Thyroid gland (tissue), 4 donors: ENCODE measurements at regions not wholly inside any gene's neighbourhood (a gene's known extent, or its start where the extent isn't known, plus 50 kb on each side); places are given as distances from the start of the nearest gene placed in this dataset.

Experiments
- DNase-seq, 2 donors: peaks; one replicate each; pipeline ENCODE4 v3.0.0-alpha.2; 2019
- H3K27ac ChIP-seq, 3 donors: fragments of 200-600 bp; sonication (generic); 1 replicate in 2 of 3; 2 replicates in 1 of 3; pipeline ENCODE4 v1.5.1; 2016 to 2019; ENCODE audit warnings: mild to moderate bottlenecking in 1 of 3, moderate library complexity in 1 of 3
- H3K27me3 ChIP-seq: fragments of 200-600 bp; sonication (generic); one replicate; pipeline ENCODE4 v1.5.1; 2019
- H3K36me3 ChIP-seq, 2 donors: fragments of 200-600 bp; sonication (generic); one replicate each; pipeline ENCODE4 v1.5.1; 2016 to 2019
- H3K4me1 ChIP-seq, 2 donors: fragments of 200-600 bp; sonication (generic); one replicate each; pipeline ENCODE4 v1.5.1; 2017 to 2019
- H3K4me3 ChIP-seq, 3 donors: fragments of 200-600 bp; sonication (generic); replicated peaks in 1 of 3; 1 replicate in 2 of 3; 2 replicates in 1 of 3; pipeline ENCODE4 v1.5.1; 2016; ENCODE audit warnings: mild to moderate bottlenecking in 1 of 3
- H3K9me3 ChIP-seq: fragments of 200-600 bp; sonication (generic); one replicate; pipeline ENCODE4 v1.5.1; 2017
- CTCF ChIP-seq, 6 experiments: fragments of 200-600 bp in 3 of 6; fragments of 450-650 bp in 3 of 6; sonication (generic) in 3 of 6; IDR thresholded peaks; one replicate each; pipeline ENCODE4 v1.5.1; 2016 to 2019; ENCODE audit warnings: antibody characterized with exemption in 6 of 6, mild to moderate bottlenecking in 2 of 6, inconsistent platforms in 1 of 6, moderate library complexity in 1 of 6
- POLR2A ChIP-seq, 2 donors: fragments of 450-650 bp; IDR thresholded peaks; one replicate each; pipeline ENCODE4 v1.6.1; 2017; ENCODE audit warnings: antibody characterized with exemption in 2 of 2, mild to moderate bottlenecking in 2 of 2, moderate library complexity in 1 of 2
- WGBS, 2 donors: methylation state at CpG; one replicate each; pipeline ENCODE4 v1.1.5; 2017; 5-methylcytosine and 5-hydroxymethylcytosine counted together
- intact Hi-C: fragments of 100-400 bp; cut with DNase I; formaldehyde crosslinking; loops from one replicate; pipeline ENCODE4 v1.15.1; 2023

DNA sequence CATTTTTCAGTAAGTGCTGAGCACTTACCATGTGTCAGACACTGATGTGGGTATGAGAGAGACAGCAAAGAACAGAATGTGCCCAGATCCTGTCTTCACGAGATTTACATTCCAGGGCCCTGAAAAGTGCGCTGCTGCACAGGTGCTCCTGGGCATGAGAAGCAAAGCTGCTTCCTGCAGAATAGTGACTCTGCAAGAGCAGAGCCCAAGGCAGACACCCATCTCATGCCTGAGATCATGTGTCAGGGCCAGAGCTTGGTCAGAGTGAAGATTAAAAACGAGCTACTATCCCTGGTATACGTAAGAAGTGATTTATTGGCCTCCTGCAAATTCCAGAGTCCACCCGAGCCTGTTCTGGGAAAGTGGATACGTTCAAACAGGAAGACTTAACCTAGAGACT lies 824.4 kb downstream of the GRID1 start:
- 69 to 72% methylated on average over 6 of the region's 6 CpGs for WGBS, 2 donors
- no peak overlapping the region for H3K27ac ChIP-seq
- DNase-seq = no peak
- TF ChIP-seq POLR2A (IDR thresholded peaks at IDR 0.05) (no peak), CTCF (IDR thresholded peaks at IDR 0.05) (no peak)
- H3K4me3 ChIP-seq = no peak overlapping the region
- no peaks in the 10 kb centered on the region for H3K4me1 ChIP-seq
- no peaks in the 10 kb centered on the region for H3K36me3 ChIP-seq
- H3K9me3 ChIP-seq = no peaks in the 10 kb centered on the region
- no peaks in the 10 kb centered on the region for H3K27me3 ChIP-seq
- intact Hi-C loops = loop anchor here (10.0 kb wide), 1 partner anchor 833 kb away; no protein-coding TSS in a partner anchor

DNA sequence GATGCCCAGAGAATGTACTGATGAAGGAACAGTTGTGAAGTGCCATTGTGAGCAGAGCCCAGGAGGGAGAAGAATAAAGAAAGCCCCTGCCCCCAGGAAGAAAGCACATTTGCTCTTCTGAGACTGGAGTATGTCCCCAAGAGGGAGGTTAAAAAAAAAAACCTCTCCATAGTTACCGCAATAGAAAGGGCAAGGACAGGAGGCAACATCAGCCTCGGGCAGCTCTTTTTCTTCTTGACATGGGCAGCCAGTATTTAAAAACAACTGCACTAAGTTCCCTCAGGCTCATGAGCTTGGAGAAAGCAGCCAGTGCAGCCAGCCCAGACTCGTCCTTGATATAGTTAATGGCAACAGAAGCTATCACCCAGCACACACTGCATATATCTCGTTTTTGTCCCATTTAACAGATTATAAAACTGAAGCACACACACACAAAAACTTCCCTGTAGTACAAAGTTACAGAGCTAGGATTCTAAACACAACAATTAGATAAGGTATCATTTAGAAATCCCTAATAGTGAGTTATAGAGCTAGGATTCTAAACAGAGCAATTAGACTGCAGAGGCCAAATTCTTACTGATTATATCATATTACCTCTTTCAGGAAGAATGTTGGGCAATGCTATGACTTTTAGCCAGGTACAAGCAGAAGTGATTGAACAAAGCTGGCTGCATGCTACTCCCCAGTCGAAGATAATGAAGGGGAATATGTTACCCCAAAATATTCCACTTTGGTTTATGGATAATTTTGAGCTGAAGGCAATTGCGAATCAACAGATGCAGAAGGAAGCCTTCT lies 823.5 kb downstream of the GRID1 start:
- Histone ChIP-seq H3K36me3 (no peaks in the 10 kb centered on the region), H3K4me1 (peaks cover 0 to 5% of the 10 kb centered on the region in 2 donors), H3K9me3 (no peaks in the 10 kb centered on the region), H3K4me3 (no peak overlapping the region), H3K27me3 (no peaks in the 10 kb centered on the region), H3K27ac (no peak overlapping the region)
- intact Hi-C loops = loop anchor here (10.0 kb wide), 1 partner anchor 832 kb away; no protein-coding TSS in a partner anchor
- 65 to 74% methylated on average over 6 of the region's 6 CpGs for WGBS, 2 donors
- DNase-seq = no peak
- TF ChIP-seq CTCF (IDR thresholded peaks at IDR 0.05) (no peak), POLR2A (IDR thresholded peaks at IDR 0.05) (no peak)

GRCh38 chr10:85544956-85545355 lies 821.6 kb downstream of the GRID1 start:
- Histone ChIP-seq H3K27me3 (no peaks in the 10 kb centered on the region), H3K27ac (no peak overlapping the region), H3K4me3 (no peak overlapping the region), H3K9me3 (no peaks in the 10 kb centered on the region), H3K4me1 (peaks cover 0 to 5% of the 10 kb centered on the region in 2 donors), H3K36me3 (no peaks in the 10 kb centered on the region)
- WGBS, 2 donors = 88 to 95% methylated on average over 3 of the region's 3 CpGs
- no peak for DNase-seq
- no peak for TF ChIP-seq CTCF (IDR thresholded peaks at IDR 0.05)
- TF ChIP-seq POLR2A (IDR thresholded peaks at IDR 0.05) = no peak
- intact Hi-C loops = loop anchor here (10.0 kb wide), 1 partner anchor 830 kb away; no protein-coding TSS in a partner anchor

DNA sequence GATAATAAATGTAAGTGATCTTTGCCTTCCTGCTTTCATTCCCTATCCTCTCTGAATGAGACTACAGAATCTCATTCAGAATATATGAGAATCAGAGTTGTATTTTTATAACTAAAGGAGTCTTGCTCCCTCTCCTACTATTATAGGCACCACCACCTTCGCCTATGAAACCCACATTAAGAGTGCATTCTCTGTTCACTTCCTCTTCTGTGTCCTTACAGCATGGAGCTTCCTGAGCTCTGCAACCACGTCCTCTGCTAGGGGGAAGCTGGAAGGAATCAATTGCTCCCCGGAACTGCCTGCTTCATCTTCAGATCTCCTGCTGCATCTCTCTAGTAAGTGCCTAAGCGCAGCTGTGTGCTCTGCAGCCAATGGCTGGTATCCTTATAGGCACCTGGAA lies 820.7 kb downstream of the GRID1 start:
- Histone ChIP-seq H3K4me3 (no peak overlapping the region), H3K9me3 (no peaks in the 10 kb centered on the region), H3K27ac (no peak overlapping the region), H3K27me3 (no peaks in the 10 kb centered on the region), H3K36me3 (no peaks in the 10 kb centered on the region), H3K4me1 (peaks cover 0 to 5% of the 10 kb centered on the region in 2 donors)
- TF ChIP-seq POLR2A (IDR thresholded peaks at IDR 0.05) = no peak
- TF ChIP-seq CTCF (IDR thresholded peaks at IDR 0.05) = no peak
- WGBS, 2 donors = 87 to 88% methylated on average over 4 of the region's 4 CpGs
- no peak for DNase-seq
- intact Hi-C loops = loop anchor here (10.0 kb wide), 1 partner anchor 829 kb away; no protein-coding TSS in a partner anchor

DNA sequence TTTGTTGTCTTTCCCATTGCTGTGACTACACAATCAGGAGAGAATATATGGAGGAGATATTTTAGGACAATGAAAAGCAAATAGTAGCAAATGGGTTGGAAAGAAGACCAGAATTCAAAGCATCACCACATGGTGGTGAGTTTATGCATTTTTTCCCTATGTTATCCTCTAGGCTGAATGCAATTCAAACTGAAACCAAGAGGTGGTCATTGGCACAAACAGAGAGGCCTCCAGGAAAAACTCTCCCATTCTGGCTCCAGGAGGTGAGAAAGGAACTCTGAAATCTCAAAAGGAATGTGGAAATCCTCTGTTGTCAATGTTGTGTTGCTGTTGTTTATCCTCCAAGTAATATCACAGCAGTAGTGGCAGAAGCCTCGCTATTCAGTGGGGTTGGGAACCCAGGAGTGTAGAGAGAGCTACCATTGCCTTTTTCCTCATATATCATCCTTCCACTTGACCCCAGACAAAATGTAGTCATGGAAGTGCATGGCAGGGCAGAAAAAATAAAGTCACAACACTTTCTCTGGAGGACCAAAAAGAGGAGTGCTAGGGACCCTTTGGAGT lies 819.1 kb downstream of the GRID1 start:
- Histone ChIP-seq H3K36me3 (no peaks in the 10 kb centered on the region), H3K4me3 (no peak overlapping the region), H3K4me1 (peaks cover 0 to 5% of the 10 kb centered on the region in 2 donors), H3K9me3 (no peaks in the 10 kb centered on the region), H3K27me3 (no peaks in the 10 kb centered on the region), H3K27ac (no peak overlapping the region)
- intact Hi-C loops = loop anchor here (10.0 kb wide), 1 partner anchor 827 kb away; no protein-coding TSS in a partner anchor
- no peak for DNase-seq
- 95 to 96% methylated on average over 1 of the region's 1 CpG for WGBS, 2 donors
- TF ChIP-seq POLR2A (IDR thresholded peaks at IDR 0.05) (no peak), CTCF (IDR thresholded peaks at IDR 0.05) (no peak)
